Common myeloid progenitor, CD34-positive (primary cell): ENCODE measurements at regions not wholly inside any gene's neighbourhood (a gene's known extent, or its start where the extent isn't known, plus 50 kb on each side); places are given as distances from the start of the nearest gene placed in this dataset.

Source experiments
- CTCF ChIA-PET: fragments of 350-600 bp; sonication (Branson Sonifier 250); formaldehyde crosslinking; loops from one replicate; lab custom pipeline; 2021; ENCODE audit warnings: antibody characterized with exemption; lab: Charles Lee
- POLR2A ChIA-PET: fragments of 350-600 bp; sonication (Branson Sonifier 250); formaldehyde crosslinking; loops from one replicate; lab custom pipeline; 2021; ENCODE audit warnings: antibody characterized with exemption; lab: Charles Lee
- DNase-seq, 3 donors: peaks; one replicate each; pipeline versions ENCODE4 v3.0.0 to v3.0.0-alpha.2; 2013
- H3K27ac ChIP-seq, 2 experiments: 1 replicate in 1 of 2; 2 replicates in 1 of 2; pipeline ENCODE4 v1.7.0; 2013; ENCODE audit warnings: inconsistent platforms in 2 of 2, low read length in 2 of 2, mild to moderate bottlenecking in 2 of 2, low read depth in 1 of 2, moderate library complexity in 1 of 2; ENCODE audit not compliant: severe bottlenecking in 2 of 2, insufficient read depth in 1 of 2, poor library complexity in 1 of 2
- H3K27me3 ChIP-seq, 5 experiments: replicated peaks in 2 of 5; 1 replicate in 3 of 5; 2 replicates in 2 of 5; pipeline versions ENCODE4 v1.6.1 to v1.7.0; 2013; ENCODE audit warnings: low read length in 4 of 5, mild to moderate bottlenecking in 2 of 5, moderate library complexity in 2 of 5, inconsistent platforms in 1 of 5; ENCODE audit not compliant: insufficient read depth in 5 of 5, control insufficient read depth in 4 of 5
- H3K36me3 ChIP-seq, 4 experiments: 1 replicate in 2 of 4; 2 replicates in 2 of 4; pipeline versions ENCODE4 v1.6.1 to v1.7.0; 2013; ENCODE audit warnings: low read length in 3 of 4, control low read depth in 1 of 4, mild to moderate bottlenecking in 1 of 4; ENCODE audit not compliant: control insufficient read depth in 4 of 4, insufficient read depth in 4 of 4
- H3K4me1 ChIP-seq, 4 experiments: 1 replicate in 3 of 4; 2 replicates in 1 of 4; pipeline versions ENCODE4 v1.6.1 to v1.7.1; 2013; ENCODE audit warnings: low read length in 3 of 4, mild to moderate bottlenecking in 3 of 4, control low read depth in 1 of 4, inconsistent platforms in 1 of 4, moderate library complexity in 1 of 4; ENCODE audit not compliant: control insufficient read depth in 4 of 4, insufficient read depth in 4 of 4; ENCODE audit errors: control extremely low read depth in 1 of 4
- H3K4me3 ChIP-seq, 7 experiments: 1 replicate in 4 of 7; 2 replicates in 3 of 7; pipeline versions ENCODE4 v1.5.1 to v1.7.0; 2013; ENCODE audit warnings: mild to moderate bottlenecking in 7 of 7, low read length in 6 of 7, moderate library complexity in 6 of 7, inconsistent platforms in 2 of 7, low read depth in 2 of 7, control low read depth in 1 of 7; ENCODE audit not compliant: insufficient read depth in 4 of 7, control insufficient read depth in 1 of 7; ENCODE audit errors: extremely low read depth in 1 of 7
- H3K9me3 ChIP-seq, 5 experiments: 1 replicate in 4 of 5; 2 replicates in 1 of 5; pipeline versions ENCODE4 v1.6.1 to v1.7.1; 2013; ENCODE audit warnings: low read length in 4 of 5, mild to moderate bottlenecking in 2 of 5, inconsistent platforms in 1 of 5, low read depth in 1 of 5, moderate library complexity in 1 of 5; ENCODE audit not compliant: control insufficient read depth in 4 of 5, insufficient read depth in 2 of 5; ENCODE audit errors: control extremely low read depth in 1 of 5
- WGBS: methylation state at CpG from one replicate; pipeline ENCODE4 v1.1.5; 2013; ENCODE audit not compliant: insufficient coverage; 5-methylcytosine and 5-hydroxymethylcytosine counted together

- CTCF ChIA-PET, result no interaction called here
- POLR2A ChIA-PET, result no interaction called here
These were observed 64.7 kb upstream of the TNIP3 start for GRCh38 chr4:121228848-121229247.

GRCh38 chr4:121227341-121227792 lies 63.2 kb upstream of the TNIP3 start:
- DNase-seq, result no peak
- no peak overlapping the region for H3K27ac ChIP-seq
- CTCF ChIA-PET, result no interaction called here
- WGBS, result no CpG with 5 or more reads among the region's 3 CpGs
- H3K4me1 ChIP-seq, result no peaks in the 10 kb centered on the region
- POLR2A ChIA-PET, result no interaction called here
- H3K27me3 ChIP-seq, result no peaks in the 10 kb centered on the region
- H3K36me3 ChIP-seq, result no peaks in the 10 kb centered on the region
- no peak overlapping the region for H3K4me3 ChIP-seq
- H3K9me3 ChIP-seq, result no peaks in the 10 kb centered on the region

More at GRCh38 chr4:121228848-121229247, 64.7 kb upstream of the TNIP3 start:
- Histone ChIP-seq H3K4me1 (no peaks in the 10 kb centered on the region), H3K36me3 (no peaks in the 10 kb centered on the region), H3K4me3 (no peak overlapping the region), H3K9me3 (no peaks in the 10 kb centered on the region), H3K27me3 (no peaks in the 10 kb centered on the region), H3K27ac (no peak overlapping the region)
- no CpG with 5 or more reads among the region's 1 CpG for WGBS
- DNase-seq, result no peak

- no peak overlapping the region for H3K27ac ChIP-seq
- no peaks in the 10 kb centered on the region for H3K4me1 ChIP-seq
- 95% methylated on average over 3 of the region's 4 CpGs for WGBS
- no peak for DNase-seq
- no peaks in the 10 kb centered on the region for H3K36me3 ChIP-seq
- H3K4me3 ChIP-seq, result no peak overlapping the region
- ChIA-PET POLR2A (no interaction called here), CTCF (no interaction called here)
- H3K9me3 ChIP-seq, result no peaks in the 10 kb centered on the region
- no peaks in the 10 kb centered on the region for H3K27me3 ChIP-seq
These were observed 62.2 kb upstream of the TNIP3 start for GRCh38 chr4:121226362-121226761.

- DNase-seq, result no peak
- ChIA-PET POLR2A (no interaction called here), CTCF (interaction anchor here (0.8 to 1.6 kb wide), 4 partner anchors 10 to 55 kb away, joined by 3 read pairs; no protein-coding TSS in a partner anchor)
These were observed 57.5 kb upstream of the TNIP3 start for GRCh38 chr4:121221608-121222007.

GRCh38 chr4:121221201-121221600 lies 57.1 kb upstream of the TNIP3 start:
- H3K4me1 ChIP-seq, result no peaks in the 10 kb centered on the region
- CTCF ChIA-PET, result interaction anchor here (0.8 to 1.6 kb wide), 4 partner anchors 11 to 55 kb away, joined by 3 read pairs; no protein-coding TSS in a partner anchor
- H3K36me3 ChIP-seq, result no peaks in the 10 kb centered on the region
- no peak for DNase-seq
- no peaks in the 10 kb centered on the region for H3K9me3 ChIP-seq
- H3K27ac ChIP-seq, result no peak overlapping the region
- H3K4me3 ChIP-seq, result no peak overlapping the region
- POLR2A ChIA-PET, result no interaction called here
- no CpG with 5 or more reads among the region's 1 CpG for WGBS
- H3K27me3 ChIP-seq, result no peaks in the 10 kb centered on the region

More at GRCh38 chr4:121221608-121222007, 57.5 kb upstream of the TNIP3 start:
- Histone ChIP-seq H3K4me1 (no peaks in the 10 kb centered on the region), H3K4me3 (no peak overlapping the region), H3K36me3 (no peaks in the 10 kb centered on the region), H3K9me3 (no peaks in the 10 kb centered on the region), H3K27ac (no peak overlapping the region), H3K27me3 (no peaks in the 10 kb centered on the region)
- WGBS, result no CpG with 5 or more reads among the region's 1 CpG

- ChIA-PET POLR2A (no interaction called here), CTCF (interaction anchor here (1.4 to 1.6 kb wide), 2 partner anchors 11 to 31 kb away, joined by 3 to 5 read pairs; no protein-coding TSS in a partner anchor)
- no peaks in the 10 kb centered on the region for H3K27me3 ChIP-seq
- H3K9me3 ChIP-seq, result no peaks in the 10 kb centered on the region
- H3K27ac ChIP-seq, result no peak overlapping the region
- no peaks in the 10 kb centered on the region for H3K36me3 ChIP-seq
- no peak for DNase-seq
- no peaks in the 10 kb centered on the region for H3K4me1 ChIP-seq
- WGBS, result 86% methylated on average over 5 of the region's 5 CpGs
- no peak overlapping the region for H3K4me3 ChIP-seq
These were observed 56.6 kb upstream of the TNIP3 start for GRCh38 chr4:121220698-121221097.

GRCh38 chr4:121219227-121219626 lies 55.1 kb upstream of the TNIP3 start:
- POLR2A ChIA-PET, result no interaction called here
- no peak for DNase-seq
- Histone ChIP-seq H3K27me3 (no peaks in the 10 kb centered on the region), H3K36me3 (no peaks in the 10 kb centered on the region), H3K27ac (no peak overlapping the region), H3K4me1 (no peaks in the 10 kb centered on the region), H3K9me3 (no peaks in the 10 kb centered on the region), H3K4me3 (no peak overlapping the region)
- WGBS, result 100% methylated on average over 1 of the region's 1 CpG
- CTCF ChIA-PET, result interaction anchor here (1.0 to 1.4 kb wide), 3 partner anchors 17 to 33 kb away, joined by 3 to 5 read pairs (median 3); no protein-coding TSS in a partner anchor
